DMS 273 (cell line): ENCODE measurements at regions not wholly inside any gene's neighbourhood (a gene's known extent, or its start where the extent isn't known, plus 50 kb on each side); places are given as distances from the start of the nearest gene placed in this dataset.
A peak's percentile ranks its signal among the peaks of the same experiment; 100 is the strongest.

Source experiments
- DNase-seq: peaks from one replicate; lab custom pipeline; 2025; ENCODE audit not compliant: unreplicated experiment; lab: John Stamatoyannopoulos, UW

DNA sequence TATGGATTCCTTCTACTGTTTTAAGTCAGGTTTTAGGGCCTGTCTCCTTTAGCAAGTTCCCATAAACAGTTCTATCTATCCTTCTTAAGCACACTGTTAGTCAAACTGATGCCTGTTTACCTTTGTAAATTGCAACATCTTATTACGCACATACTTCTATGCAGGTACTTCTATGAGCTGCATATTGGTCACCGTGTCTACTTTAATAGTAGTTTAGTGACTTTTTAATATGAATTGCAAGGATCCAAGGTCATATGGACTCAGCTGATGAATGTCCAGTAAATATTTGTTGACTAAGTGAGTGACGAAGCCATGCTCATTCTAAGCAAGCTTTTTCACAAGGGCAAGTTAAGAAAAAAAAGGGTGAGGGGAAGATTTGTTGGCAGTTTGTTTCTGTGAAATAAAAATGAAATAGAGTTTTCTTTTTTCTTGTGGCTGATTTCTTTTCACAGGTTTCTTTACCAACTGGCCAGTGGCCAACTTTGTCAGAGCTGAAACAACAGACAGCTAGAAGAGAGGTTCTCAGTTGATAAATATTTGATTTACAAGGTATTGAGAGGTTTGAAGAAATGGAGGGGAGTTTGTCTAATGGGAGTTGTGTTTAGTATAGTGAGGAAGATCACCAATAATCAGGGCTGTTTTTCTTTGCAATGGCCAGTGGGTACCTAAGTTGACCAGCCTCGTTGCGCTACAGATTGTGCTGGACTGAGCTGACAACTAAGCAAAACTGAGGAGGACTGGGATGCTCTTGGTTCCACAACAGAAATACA lies 141.1 kb downstream of the SLC15A5 start:
- no peak for DNase-seq

DNA sequence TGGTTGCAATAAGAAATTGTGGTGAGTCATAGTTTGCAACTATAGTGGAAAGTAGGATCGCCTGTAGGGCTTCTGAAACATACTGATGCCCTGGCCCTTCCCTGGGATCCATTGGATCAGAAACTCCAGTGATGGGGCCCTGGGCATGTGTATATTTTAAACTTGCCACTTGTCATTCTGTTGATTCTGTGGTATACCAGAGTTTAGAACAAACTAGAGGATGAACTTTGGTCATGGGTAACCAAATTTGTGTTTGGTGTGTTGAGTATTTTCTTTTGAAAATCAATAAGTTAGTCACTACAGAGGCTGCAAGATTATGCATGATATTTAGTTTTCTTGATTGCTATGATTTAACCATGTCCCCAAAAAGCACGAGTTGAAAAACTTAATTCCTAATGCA lies 142.2 kb downstream of the SLC15A5 start:
- no peak for DNase-seq

DNA sequence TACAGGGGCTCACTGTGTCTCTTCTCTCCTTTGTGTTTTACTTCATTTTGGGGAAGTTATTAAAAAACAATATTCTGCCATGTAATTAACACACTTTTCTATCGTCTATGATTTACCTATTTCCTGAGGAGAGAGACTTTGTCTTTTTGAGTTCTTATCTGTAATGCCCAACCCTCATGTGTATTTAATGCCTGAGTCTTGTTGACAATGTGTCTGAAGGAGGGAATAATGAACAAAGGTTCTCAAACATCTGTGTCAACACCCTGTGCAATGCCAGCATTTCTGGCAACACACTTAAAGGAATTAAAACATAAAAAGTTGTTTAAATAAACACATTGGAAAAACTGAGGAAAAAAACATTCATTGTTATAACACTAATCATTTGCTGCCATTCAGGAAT lies 147.1 kb downstream of the SLC15A5 start:
- DNase-seq: no peak

DNA sequence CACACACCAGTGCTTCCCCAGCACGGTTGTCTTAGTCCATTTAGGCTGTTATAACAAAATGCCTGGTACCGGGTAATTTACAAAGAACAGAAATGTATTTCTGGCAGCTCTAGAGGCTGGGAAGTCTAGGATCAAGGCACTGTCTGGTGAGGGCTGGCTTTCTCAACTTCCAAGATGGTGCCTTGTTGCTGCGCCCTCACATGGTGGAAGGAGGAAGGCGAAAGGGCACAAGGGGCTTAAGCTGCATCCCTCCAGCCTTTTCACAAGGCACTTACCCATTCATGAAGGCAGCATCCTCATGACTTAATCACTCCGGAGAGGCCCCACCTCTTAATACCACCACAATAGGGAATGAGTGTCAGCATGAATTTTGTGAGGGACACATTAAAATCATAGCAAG lies 155.5 kb downstream of the SLC15A5 start:
- no peak for DNase-seq

DNA sequence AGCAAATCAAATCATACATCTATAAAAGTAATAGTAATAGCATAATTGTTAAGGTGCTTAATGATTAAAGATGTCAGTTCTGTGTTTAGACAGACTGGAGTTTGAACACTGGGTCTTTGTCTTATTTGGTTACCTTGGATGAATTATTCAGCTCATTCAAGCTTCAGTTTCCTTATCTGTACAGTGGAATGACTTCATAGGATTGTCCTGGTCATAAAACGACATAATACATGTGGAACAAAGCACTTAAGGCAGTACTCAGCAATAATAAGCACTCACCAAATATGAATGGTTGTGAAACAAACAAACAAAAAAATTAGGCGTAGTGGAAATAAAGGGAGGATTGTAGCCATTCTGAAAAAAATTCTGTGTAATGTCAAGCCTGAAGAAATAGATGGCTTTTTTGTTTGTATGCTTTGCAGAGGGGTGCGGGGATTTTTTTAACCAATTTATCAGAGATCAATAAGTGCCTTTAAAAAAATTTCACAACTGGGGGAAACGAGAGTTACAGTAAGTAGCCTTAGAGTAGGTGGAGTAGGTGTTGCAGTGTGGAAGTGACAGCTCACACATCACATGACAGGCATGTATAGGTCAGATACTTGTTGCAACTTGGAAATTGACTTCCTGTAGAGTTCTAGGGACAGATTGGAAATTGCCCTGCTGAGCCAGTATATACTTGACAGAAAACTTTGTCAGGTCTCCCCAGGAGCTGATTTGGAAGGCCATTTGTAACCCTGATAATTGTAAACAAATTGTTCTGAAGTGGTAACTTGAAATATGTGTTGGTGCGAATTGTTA lies 157.7 kb downstream of the SLC15A5 start:
- no peak for DNase-seq

DNA sequence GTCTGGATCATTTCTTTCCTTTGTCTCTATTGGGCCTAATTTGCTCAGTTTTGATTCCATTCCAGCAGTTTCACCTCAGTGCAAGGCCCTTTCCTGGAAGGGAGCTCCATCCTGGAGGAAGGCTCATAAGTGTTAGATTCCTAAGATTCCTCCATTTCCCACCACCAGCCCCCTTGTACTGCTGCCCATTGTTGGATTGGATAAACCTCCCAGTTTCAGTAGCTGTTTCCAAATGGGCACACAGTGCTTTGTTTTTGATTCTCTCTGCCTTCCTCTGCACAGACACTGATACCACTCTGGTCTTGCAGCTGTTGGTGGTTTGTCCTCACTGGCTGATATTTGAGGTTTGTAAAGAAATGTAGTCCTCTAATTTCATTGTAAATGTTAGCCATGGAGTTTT lies 158.9 kb downstream of the SLC15A5 start:
- DNase-seq: no peak

DNA sequence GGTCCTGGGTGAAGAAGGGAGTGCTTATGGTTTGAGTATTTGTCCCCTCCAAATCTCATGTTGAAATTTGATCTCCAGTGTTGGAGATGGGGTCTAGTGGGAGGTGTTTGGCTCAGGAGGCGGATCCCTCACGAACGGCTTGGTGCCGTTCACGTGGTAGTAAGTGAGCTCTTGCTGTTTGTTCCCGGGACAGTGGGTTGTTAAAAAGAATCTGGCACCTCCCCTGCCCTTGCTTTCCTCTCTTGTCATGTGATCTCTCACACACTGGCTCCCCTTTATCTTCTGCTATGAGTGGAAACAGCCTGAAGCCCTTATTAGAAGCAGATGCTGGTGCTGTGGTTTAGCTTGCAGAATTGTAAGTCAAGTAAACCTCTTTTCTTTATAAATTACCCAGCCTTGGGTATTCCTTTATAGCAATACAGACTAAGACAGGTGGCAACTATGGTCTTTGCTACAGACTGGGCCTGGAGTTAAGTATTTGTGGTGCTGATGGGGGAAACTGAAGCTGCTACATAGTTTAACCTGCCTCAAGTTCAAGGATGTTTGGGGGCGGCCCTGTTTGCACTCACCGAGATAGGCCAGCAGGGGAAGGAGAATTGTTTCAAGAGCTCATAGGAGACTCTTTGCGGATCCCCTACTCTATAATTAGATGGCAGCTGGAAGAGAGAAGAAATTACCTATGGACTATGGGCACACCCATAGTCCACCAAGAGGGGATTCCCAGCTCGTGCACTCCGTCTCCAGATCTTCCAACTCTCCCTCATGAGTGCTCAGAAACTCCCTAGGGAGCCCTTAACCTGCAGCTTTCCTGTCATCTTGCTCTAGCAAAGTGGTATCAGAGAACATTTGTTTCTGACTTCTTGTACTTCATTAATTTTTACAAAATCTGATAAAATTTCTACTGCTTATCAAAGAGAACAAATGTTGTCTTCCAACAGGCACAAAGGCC lies 164.6 kb downstream of the SLC15A5 start:
- peak; percentile 69 for DNase-seq

DNA sequence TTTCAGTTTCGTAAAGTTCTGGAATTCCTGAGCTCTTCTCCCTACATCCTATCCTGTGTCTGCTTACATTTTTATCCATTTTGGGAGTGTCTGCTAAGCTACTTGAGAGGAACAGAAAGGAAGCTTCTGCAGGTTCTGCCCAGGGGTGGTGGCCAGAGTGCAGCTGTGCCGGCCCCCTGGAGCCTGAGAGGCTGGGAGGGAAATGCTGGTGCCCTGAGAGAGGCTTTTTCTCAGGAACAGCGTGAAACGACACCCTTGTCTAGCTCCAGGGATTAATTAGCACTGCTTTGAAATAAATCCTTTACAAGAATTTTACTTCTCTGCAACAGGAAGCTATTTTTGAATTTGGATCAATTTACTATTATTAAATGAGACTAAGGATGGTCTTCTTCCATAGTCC lies 165.4 kb downstream of the SLC15A5 start:
- no peak for DNase-seq

DNA sequence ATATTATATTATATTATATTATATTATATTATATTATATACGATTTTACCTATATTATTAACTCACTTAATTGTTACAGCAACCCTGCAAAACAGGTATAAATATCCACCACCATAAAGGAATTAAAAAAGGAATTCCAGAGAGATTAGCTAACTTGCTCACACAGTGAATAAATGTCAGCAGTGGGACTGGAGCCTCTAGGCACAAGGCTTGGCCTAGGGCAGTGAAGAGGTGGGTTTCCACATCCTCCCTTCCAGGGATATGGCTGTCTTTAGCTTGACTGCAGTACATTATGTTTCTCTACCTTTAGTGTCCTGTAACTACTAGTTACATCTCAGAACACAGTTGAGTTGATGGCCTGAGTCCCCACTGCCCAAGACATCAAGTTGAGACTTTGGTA lies 166.9 kb downstream of the SLC15A5 start:
- DNase-seq: no peak

DNA sequence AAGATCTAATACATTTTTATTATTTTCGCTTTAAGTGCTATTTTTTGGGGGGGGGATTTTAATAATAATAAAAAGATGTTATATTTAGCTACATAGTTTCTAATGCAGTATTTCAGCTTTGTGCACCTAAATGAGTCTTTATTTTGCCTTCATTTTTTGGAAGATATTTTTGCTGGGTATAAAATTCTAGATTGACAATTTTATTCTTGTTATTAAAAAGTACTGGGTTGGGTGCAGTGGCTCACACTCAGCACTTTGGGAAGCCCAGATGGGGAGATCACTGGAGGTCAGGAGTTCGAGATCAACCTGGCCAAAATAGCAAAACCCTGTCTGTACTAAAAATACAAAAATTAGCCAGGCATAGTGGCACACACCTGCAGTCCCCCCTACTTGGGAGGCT lies 173.6 kb downstream of the SLC15A5 start:
- no peak for DNase-seq

DNA sequence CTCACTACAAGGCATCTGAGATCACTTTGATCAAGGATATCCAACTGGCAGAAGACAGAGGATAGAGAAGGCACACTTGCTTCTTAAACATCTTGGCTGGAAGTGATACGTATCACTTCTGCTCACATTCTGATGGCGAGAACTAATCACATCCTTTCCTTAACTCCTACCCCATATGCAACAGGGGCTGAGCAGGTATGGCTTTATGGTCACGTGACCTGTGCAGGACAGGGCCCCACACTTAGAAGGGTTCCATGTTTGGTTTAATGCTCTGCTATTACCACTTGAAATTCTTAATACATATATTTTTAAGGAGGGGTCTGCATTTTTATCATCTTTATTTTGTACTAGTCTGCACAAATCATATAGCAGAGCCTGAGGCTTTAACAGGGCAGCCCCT lies 177.3 kb downstream of the SLC15A5 start:
- no peak for DNase-seq

DNA sequence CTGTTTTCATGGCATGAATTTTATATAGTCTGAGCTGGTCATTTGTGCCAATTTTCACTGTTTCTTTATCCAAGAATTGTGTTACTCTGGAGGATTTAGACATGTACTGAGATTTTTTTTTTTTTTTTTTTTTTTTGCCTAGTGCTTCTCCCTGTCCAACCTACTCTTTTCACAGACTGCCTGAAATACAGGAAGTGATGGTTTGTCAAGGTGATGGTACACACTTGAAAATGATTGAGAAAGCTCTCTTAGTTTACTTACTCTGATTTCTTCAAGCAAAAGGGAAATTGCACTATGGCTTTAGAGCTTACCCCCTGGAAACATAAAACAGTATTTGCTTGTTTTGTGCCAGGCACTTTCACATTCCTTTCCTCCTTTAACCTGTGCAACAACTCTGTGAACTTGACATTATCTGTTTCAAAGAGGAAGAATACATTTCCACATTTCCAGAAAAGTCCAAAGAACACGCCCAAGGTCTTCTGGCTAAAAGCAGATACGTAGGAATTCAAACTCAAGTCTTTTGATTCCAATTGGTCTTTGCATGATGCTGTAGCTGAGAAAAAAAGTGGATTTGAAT lies 181.1 kb downstream of the SLC15A5 start:
- no peak for DNase-seq

DNA sequence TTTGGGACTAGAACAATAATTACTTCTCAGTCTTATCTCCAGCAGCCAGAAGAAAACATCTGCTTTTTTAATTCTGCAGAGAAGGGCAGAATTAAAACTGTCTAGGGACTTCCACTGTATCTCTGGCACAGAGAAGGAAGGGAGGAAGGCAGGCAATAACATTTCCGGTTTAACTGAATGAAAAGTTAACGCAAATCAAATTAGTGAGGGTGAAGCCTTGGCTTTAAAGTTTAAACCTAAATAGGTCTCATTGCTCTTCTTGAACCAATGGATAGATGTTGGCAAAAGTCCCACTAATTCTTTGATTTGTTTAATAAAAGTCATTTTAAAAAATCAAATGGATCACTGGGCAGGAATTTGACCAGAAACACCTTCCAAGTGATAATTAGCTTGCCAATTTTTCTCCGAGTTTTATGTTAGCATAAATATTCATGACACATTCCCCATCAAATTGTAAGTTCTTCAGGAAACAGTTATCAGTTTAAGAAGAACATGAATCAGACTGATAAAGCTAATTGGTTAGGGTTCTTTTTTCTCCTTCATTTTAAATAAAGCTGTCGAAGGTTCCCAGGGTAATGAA lies 181.9 kb downstream of the SLC15A5 start:
- DNase-seq: no peak

DNA sequence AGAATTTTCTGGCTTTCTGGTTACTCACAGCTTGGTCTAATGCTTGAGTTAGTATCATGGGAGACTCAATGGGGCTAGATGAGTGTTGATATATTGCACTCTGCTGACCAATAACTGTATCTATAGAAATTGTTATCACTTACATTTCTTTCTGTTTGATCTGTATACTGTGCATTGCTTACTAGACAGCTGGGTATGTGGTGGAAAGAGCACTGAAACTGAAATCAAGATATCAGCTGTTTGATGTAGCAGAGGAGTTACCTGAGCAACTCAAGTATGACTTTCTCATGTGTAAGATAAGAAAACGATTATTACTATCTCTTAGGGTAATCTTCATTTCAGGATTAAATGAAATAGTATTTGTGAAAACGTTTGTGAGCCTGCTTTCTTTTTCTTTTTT lies 183.0 kb downstream of the SLC15A5 start:
- no peak for DNase-seq

DNA sequence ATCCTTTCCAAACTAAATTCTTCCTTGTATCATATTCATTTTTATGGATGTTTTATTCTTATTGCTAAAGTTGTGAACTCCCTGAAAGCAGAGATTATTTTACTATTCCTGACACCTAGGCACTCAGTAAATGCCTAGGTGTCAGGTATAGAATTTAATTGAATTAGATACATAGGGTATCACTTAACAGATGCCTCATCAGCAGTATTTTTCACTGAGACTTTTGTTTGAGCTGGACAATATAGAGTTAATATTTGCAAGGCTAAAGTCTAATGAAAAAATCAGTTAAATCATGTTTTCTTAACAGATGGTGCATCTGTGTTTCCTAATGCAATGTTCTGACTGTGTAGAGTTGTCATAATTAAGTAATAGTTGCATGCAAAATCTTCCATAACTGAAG lies 182.7 kb downstream of the DERA start:
- DNase-seq: no peak

DNA sequence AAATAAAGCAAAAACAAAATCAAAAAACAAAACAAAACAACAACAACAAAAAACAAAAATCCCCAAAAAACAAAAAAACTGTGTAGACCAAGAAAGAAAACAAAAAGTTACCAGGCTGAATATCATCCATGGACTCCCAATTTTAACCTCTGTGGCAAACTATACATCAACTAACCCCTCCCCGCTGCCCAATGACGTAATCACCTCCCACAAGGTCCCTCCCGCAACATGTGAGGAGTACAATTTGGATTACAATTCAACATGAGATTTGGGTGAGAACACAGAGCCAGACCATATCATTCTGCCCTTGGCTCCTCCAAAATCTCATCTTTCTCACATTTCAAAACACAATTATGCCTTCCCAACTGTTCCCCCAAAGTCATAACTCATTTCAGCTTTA lies 179.8 kb downstream of the DERA start:
- DNase-seq: no peak

DNA sequence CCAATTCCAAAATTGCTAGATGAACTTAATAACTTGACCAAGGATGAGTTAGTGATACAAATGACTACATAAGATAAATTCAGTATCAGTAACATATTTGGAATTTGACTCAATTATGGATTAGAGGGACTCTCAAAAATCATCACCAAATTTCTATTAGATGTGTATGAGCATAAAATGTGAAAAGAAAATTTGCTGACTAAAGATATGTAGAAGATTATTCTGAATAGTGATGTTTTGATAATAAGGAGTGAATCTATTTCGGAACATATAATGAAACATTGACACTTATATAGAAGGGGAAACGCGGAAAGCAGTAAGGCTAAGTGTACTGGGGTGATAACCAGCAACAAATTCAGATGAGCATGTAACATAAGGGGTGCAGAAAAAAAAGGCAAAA lies 177.3 kb downstream of the DERA start:
- no peak for DNase-seq
